Body of pancreas (tissue), 4 donors: ENCODE measurements at regions not wholly inside any gene's neighbourhood (a gene's known extent, or its start where the extent isn't known, plus 50 kb on each side); places are given as distances from the start of the nearest gene placed in this dataset.

Experiments
- ATAC-seq: fragments of 150-250 bp; one replicate; pipeline ENCODE4 v1.9.1; 2016
- DNase-seq, 4 donors: peaks; one replicate each; pipeline ENCODE4 v3.0.0-alpha.2; 2019
- H3K27ac ChIP-seq, 4 donors: fragments of 200-600 bp; sonication (generic); 1 replicate in 3 of 4; 2 replicates in 1 of 4; pipeline versions ENCODE4 v1.5.1 to v1.6.1; 2016 to 2019; ENCODE audit warnings: mild to moderate bottlenecking in 1 of 4, mixed read lengths in 1 of 4, moderate library complexity in 1 of 4
- H3K27me3 ChIP-seq, 2 donors: fragments of 200-600 bp; sonication (generic); one replicate each; pipeline ENCODE4 v1.6.0; 2016; ENCODE audit warnings: mild to moderate bottlenecking in 1 of 2
- H3K36me3 ChIP-seq, 2 donors: fragments of 200-600 bp; sonication (generic); replicated peaks in 1 of 2; 2 replicates each; pipeline ENCODE4 v1.5.1; 2016; ENCODE audit warnings: low read depth in 2 of 2; ENCODE audit not compliant: insufficient read depth in 1 of 2
- H3K4me1 ChIP-seq: fragments of 200-600 bp; sonication (generic); one replicate; pipeline ENCODE4 v1.6.0; 2016
- H3K4me3 ChIP-seq, 2 donors: fragments of 200-600 bp; sonication (generic); 1 replicate in 1 of 2; 2 replicates in 1 of 2; pipeline ENCODE4 v1.5.1; 2016 to 2019
- H3K9me3 ChIP-seq, 3 donors: fragments of 200-600 bp; sonication (generic); 1 replicate in 2 of 3; 2 replicates in 1 of 3; pipeline ENCODE4 v1.5.1; 2016
- POLR2A ChIP-seq, 3 donors: fragments of 450-650 bp; IDR thresholded peaks; one replicate each; pipeline ENCODE4 v1.6.1; 2016; ENCODE audit warnings: antibody characterized with exemption in 3 of 3, mild to moderate bottlenecking in 2 of 3
- WGBS, 2 donors: methylation state at CpG; one replicate each; pipeline ENCODE4 v1.1.5; 2017; 5-methylcytosine and 5-hydroxymethylcytosine counted together
- intact Hi-C: fragments of 100-400 bp; cut with DNase I; formaldehyde crosslinking; loops from one replicate; pipeline ENCODE4 v1.15.1; 2023
- TF ChIP-seq, protein P1 (sequence below), 7 experiments: fragments of 450-650 bp in 4 of 7; fragments of 200-600 bp in 3 of 7; sonication (generic) in 3 of 7; IDR thresholded peaks; one replicate each; pipeline ENCODE4 v1.5.1; 2016 to 2019; ENCODE audit warnings: antibody characterized with exemption in 7 of 7

DNA sequence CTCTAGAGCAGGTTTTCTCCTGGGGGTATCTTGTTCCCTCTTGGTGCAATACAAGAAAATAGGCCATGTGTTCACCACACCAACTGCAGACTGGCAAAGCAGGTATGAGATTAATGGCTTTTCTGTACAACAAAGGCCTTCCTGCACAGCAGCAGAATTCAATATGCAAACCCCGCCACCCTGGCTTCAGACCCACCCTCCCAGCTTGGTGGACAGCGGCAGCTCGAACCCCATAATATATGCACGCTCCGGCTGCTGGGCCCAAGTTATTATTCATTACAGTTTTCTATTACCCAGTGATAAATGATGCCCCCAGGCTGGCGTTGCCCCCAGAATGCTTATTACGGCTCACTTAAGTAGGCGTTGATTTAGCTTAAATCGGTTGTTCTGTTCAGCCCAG is 144.2 kb downstream of the RRAGC start:
- H3K4me1 ChIP-seq: no peaks in the 10 kb centered on the region
- H3K4me3 ChIP-seq: no peak overlapping the region
- H3K27ac ChIP-seq: no peak overlapping the region
- H3K36me3 ChIP-seq: no peaks in the 10 kb centered on the region
- intact Hi-C loops: no loop called here
- no peaks in the 10 kb centered on the region for H3K9me3 ChIP-seq
- no peaks in the 10 kb centered on the region for H3K27me3 ChIP-seq
- no peak for TF ChIP-seq POLR2A (IDR thresholded peaks at IDR 0.05)
- TF ChIP-seq, protein P1, sequence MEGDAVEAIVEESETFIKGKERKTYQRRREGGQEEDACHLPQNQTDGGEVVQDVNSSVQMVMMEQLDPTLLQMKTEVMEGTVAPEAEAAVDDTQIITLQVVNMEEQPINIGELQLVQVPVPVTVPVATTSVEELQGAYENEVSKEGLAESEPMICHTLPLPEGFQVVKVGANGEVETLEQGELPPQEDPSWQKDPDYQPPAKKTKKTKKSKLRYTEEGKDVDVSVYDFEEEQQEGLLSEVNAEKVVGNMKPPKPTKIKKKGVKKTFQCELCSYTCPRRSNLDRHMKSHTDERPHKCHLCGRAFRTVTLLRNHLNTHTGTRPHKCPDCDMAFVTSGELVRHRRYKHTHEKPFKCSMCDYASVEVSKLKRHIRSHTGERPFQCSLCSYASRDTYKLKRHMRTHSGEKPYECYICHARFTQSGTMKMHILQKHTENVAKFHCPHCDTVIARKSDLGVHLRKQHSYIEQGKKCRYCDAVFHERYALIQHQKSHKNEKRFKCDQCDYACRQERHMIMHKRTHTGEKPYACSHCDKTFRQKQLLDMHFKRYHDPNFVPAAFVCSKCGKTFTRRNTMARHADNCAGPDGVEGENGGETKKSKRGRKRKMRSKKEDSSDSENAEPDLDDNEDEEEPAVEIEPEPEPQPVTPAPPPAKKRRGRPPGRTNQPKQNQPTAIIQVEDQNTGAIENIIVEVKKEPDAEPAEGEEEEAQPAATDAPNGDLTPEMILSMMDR (IDR thresholded peaks at IDR 0.05): no peak
- ATAC-seq (no peak), DNase-seq (no peak)
- 86 to 89% methylated on average over 9 of the region's 9 CpGs for WGBS, 2 donors

DNA sequence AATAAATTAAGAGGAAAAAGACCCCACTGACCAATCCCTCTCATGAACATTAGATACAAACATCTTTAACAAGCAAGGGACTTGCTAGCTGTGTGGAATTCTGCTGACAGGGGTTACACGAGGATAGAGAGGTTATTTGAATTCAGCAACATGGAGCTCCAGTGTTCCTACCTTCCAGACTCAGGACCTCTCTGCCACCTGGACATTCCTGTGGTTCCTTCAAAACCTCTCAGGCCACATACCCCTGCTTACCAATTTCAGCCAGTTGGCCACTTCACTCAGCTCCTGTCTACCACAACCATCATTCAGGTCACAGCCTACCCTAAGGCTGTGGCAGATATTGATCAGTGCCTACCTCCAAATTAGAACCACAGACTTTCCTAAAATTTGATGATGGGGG is 147.5 kb downstream of the RRAGC start:
- Histone ChIP-seq H3K36me3 (no peaks in the 10 kb centered on the region), H3K27ac (no peak overlapping the region), H3K9me3 (no peaks in the 10 kb centered on the region), H3K27me3 (no peaks in the 10 kb centered on the region), H3K4me3 (no peak overlapping the region), H3K4me1 (no peaks in the 10 kb centered on the region)
- 46 to 52% methylated on average over 1 of the region's 1 CpG for WGBS, 2 donors
- intact Hi-C loops: no loop called here
- no peak for DNase-seq
- ATAC-seq: no peak
- TF ChIP-seq POLR2A (IDR thresholded peaks at IDR 0.05): no peak
- TF ChIP-seq, protein P1 (IDR thresholded peaks at IDR 0.05): no peak

DNA sequence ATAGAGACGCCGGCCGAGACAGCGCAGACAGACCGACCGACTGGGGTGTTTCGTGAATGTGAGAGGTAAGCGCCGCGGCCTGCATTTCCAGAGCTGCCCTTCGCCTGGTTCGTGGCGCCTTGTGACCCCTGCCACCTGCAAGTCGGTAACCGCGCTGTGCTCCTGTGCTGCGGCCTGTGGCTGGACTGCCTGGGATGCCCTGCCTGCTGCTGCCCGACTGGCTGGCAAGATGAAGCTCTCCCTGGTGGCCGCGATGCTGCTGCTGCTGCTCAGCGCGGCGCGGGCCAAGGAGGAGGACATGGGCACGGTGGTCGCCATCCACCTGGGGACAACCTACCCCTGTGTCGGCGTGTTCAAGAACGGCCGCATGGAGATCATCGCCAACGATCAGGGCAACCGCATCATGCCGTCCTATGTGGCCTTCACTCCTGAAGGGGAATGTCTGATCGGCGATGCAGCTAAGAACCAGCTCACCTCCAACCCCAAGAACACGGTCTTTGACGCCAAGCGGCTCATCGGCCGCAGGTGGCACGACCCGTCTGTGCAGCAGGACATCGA is 150.8 kb downstream of the RRAGC start:
- Histone ChIP-seq H3K36me3 (no peaks in the 10 kb centered on the region), H3K4me1 (no peaks in the 10 kb centered on the region), H3K27me3 (no peaks in the 10 kb centered on the region), H3K4me3 (no peak overlapping the region), H3K9me3 (no peaks in the 10 kb centered on the region), H3K27ac (no peak overlapping the region)
- 87% methylated on average over 38 to 44 of the region's 44 CpGs for WGBS, 2 donors
- intact Hi-C loops: no loop called here
- DNase-seq (no peak), ATAC-seq (no peak)
- TF ChIP-seq POLR2A (IDR thresholded peaks at IDR 0.05): no peak
- TF ChIP-seq, protein P1 (IDR thresholded peaks at IDR 0.05): no peak

DNA sequence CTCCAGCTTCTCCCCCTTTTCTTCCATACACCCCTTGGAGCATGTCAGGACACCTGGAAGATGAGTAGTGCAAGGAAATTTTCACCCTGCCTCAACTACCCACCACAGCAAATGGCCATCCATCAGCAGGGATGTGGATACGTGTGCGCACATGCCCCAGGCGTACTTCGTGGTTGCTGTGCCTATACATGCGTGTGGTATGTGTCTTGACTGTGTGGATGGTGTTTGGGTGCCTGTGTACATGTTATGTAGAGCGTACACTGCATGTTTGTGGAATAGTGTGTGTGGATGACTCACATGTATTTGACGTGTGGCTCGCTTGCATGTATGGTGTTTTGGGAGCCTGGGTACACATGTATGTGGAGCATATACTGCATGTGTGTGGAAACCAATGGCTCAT is 158.5 kb downstream of the RRAGC start:
- no peaks in the 10 kb centered on the region for H3K4me1 ChIP-seq
- H3K27ac ChIP-seq: no peak overlapping the region
- DNase-seq (no peak), ATAC-seq (no peak)
- H3K36me3 ChIP-seq: no peaks in the 10 kb centered on the region
- H3K4me3 ChIP-seq: no peak overlapping the region
- H3K27me3 ChIP-seq: no peaks in the 10 kb centered on the region
- 77% methylated on average over 8 of the region's 8 CpGs for WGBS, 2 donors
- H3K9me3 ChIP-seq: no peaks in the 10 kb centered on the region
- TF ChIP-seq, protein P1 (IDR thresholded peaks at IDR 0.05): no peak
- TF ChIP-seq POLR2A (IDR thresholded peaks at IDR 0.05): no peak
- intact Hi-C loops: no loop called here

DNA sequence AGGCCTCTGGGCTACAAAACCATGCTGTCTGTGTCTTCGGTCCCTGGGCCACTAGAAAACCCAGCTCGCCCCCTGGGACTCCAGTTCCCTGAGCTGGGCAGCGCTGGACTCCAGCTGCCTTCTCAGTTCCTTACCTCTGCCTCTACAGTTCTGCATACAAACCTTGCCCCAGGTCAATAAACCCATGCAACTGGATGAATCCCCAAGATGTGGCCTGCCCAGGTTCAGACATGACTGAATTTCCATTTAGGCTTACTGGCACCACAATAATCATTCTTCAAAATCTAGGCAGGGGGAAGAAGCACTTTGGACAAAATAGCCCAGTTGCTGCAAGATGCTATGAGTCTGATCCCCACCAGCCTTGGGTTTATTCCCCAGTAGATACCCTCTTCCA is 159.5 kb downstream of the RRAGC start:
- Histone ChIP-seq H3K4me3 (no peak overlapping the region), H3K36me3 (no peaks in the 10 kb centered on the region), H3K9me3 (no peaks in the 10 kb centered on the region), H3K27me3 (no peaks in the 10 kb centered on the region), H3K4me1 (no peaks in the 10 kb centered on the region), H3K27ac (no peak overlapping the region)
- no peak for TF ChIP-seq POLR2A (IDR thresholded peaks at IDR 0.05)
- TF ChIP-seq, protein P1 (IDR thresholded peaks at IDR 0.05): no peak
- 50 to 64% methylated on average over 3 of the region's 3 CpGs for WGBS, 2 donors
- intact Hi-C loops: no loop called here
- DNase-seq: no peak
- no peak for ATAC-seq
